GM18507 (cell line): ENCODE measurements at regions not wholly inside any gene's neighbourhood (a gene's known extent, or its start where the extent isn't known, plus 50 kb on each side); places are given as distances from the start of the nearest gene placed in this dataset.
"Not testable (repeated sequence)": the region's sequence is repeated elsewhere in the genome, so short reads cannot be mapped to it uniquely, and the experiment has no call there.

ENCODE experiments used
- DNase-seq: peaks from one replicate; pipeline ENCODE4 v3.0.0; 2011; ENCODE audit warnings: low read depth; ENCODE audit not compliant: insufficient read length; ENCODE audit errors: extremely low spot score
- FAIRE-seq: peaks from 2 replicates; lab custom pipeline; 2011; peaks lifted over from hg19 to GRCh38; lab: Jason Lieb, UNC

GRCh38 chr19:23984911-23985310 lies 70.2 kb downstream of the ZNF726 start:
- not testable (repeated sequence) for DNase-seq, FAIRE-seq

DNA sequence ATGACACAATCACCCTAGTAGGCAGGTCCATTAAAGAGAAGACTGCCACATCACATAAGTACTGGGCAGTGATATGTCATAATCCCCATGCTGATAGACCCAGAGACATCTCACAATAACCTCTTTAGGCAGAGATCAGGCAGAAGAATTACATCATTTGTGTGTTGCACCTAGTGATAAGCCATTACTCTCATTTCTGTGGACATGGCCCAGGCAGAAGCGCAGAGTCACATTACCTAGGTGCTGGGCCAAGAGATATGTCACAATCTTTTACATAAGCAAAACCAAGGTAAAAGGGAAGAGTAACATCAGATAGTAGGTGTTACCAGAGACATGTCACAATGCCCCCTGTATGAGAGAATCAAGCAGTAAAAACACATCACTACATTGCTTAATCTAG lies 71.9 kb downstream of the ZNF726 start:
- DNase-seq (no peak), FAIRE-seq (no peak)

DNA sequence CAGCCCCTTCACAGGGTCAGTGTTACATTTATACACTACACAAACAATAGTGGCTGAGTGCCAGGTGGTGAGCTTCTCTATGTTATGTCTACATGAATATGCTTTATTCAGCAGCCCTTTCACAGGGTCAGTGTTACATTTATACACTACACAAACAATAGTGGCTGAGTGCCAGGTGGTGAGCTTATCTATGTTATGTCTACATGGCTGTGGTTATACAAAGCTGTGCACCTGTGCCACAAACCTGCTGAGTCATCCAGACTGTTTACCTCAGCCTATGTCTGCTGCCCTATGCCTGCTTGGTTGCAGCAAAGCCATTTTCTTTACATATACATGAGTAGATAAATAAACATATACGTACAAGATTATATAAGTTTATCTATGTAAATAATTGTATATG lies 76.5 kb downstream of the ZNF726 start:
- FAIRE-seq (no peak), DNase-seq (no peak)

GRCh38 chr19:23992348-23992747 lies 77.7 kb downstream of the ZNF726 start:
- FAIRE-seq = no peak

GRCh38 chr19:23993440-23993839 lies 78.8 kb downstream of the ZNF726 start:
- DNase-seq (no peak), FAIRE-seq (no peak)

More at GRCh38 chr19:23992348-23992747, 77.7 kb downstream of the ZNF726 start:
- DNase-seq = no peak

DNA sequence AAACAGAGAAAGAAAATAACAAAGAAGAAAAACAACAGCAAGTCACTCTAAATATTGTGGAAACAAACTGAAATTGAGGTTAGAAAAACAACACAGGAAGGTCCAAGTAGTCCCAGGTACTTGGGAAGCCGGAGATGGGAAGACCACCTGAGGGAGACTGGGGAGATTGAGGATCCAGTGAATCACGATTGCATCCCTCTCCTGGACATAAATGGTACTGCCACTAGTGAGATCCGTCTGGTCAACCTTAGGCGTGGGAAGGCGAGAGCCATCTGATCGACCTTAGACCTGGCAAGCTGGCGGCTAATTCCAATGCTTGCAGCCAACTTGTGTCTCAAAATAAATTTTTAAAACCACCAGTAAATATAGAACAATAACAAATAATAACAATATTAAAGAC lies 81.9 kb downstream of the ZNF726 start:
- DNase-seq (no peak), FAIRE-seq (no peak)

GRCh38 chr19:23998568-23998967 lies 83.9 kb downstream of the ZNF726 start:
- DNase-seq (no peak), FAIRE-seq (no peak)

DNA sequence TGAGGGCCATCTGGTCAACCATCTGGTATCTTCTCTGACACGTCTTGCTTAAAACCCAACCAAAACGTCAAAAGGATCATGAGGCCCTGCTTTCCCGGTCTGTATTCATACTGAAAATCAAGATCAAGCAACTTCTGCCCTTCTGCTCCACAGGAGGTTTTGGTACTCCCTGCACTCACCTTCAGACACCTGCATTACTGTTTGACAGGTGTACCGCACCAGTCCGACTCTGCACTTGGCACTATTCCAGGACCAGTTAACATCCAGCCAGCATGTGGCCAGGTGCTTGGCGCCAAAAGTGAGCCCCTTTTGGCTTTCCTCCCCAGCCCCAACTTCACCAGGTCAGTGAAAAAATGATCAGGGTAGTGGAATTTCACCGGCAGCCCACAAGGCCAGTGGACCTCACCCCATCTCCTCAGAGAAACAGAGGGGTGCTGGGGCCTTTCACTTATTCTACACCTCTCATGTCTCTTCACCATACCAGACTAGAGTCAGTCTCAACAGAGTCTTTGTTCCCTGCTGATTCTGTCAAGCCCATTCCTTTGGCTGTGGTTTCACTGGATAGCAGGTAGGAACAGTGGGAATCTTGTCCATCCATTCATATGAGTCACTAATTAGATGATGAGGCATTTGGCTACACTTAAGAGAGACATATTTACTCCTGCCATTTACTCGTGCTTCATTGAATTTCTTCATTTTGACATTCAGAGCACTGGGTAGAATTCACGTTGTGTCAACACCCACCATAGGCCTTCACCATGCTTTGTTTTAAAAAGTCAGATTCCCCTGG lies 85.3 kb downstream of the ZNF726 start:
- DNase-seq (no peak), FAIRE-seq (no peak)

- DNase-seq = no peak
- no peak for FAIRE-seq
Observed at GRCh38 chr19:24000656-24001055, 86.0 kb downstream of the ZNF726 start.

GRCh38 chr19:24002256-24002945 lies 84.6 kb upstream of the ZNF254 start:
- DNase-seq = no peak
- FAIRE-seq = no peak

DNA sequence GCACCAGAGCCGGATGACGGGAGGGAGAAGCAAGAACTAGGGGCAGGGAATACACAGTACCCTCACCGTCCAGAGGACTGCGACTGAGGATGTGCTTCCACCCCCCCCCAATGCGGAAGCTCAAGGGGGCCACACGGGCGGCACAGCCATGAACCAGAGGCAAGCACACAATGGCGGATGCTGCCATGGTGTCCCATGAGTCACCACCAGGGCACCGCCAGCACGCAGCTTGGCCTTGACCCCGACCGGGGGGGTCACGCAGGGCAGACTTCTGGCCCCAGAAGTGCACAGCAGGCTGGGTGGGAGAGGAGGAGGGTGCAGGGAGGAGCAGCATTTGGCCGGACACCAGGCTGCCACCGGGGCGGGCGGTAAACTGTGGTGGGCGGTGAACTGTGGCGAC lies 83.5 kb upstream of the ZNF254 start:
- no peak for DNase-seq
- no peak for FAIRE-seq

- FAIRE-seq (no peak), DNase-seq (no peak)
Observed at GRCh38 chr19:24004166-24004565, 82.8 kb upstream of the ZNF254 start.

GRCh38 chr19:24029941-24030636 lies 56.9 kb upstream of the ZNF254 start:
- DNase-seq = no peak
- no peak for FAIRE-seq

DNA sequence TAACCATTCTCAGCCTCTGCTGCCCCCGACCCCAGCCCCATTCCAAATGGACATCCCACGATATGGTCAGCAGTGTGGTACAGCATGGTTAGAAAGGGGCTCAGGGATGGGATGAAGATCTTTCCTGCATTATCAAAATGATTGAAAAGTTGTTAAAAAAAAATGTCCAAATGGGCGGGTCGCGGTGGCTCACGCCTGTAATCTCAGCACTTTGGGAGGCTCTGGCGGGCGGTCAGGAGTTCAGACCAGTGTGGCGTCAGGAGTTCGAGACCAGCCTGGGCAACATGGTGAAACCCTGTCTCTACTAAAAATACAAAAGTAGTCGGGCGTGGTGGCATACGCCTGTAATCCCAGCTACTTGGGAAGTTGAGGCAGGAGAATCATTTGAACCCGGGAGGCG lies 54.3 kb upstream of the ZNF254 start:
- no peak for FAIRE-seq
- no peak for DNase-seq

- DNase-seq (peak; percentile 74), FAIRE-seq (peak; percentile 83)
Observed at GRCh38 chr19:24033301-24033962, 53.6 kb upstream of the ZNF254 start.

- FAIRE-seq = no peak
- DNase-seq = no peak
Observed at GRCh38 chr19:24033963-24034342, 53.0 kb upstream of the ZNF254 start.

DNA sequence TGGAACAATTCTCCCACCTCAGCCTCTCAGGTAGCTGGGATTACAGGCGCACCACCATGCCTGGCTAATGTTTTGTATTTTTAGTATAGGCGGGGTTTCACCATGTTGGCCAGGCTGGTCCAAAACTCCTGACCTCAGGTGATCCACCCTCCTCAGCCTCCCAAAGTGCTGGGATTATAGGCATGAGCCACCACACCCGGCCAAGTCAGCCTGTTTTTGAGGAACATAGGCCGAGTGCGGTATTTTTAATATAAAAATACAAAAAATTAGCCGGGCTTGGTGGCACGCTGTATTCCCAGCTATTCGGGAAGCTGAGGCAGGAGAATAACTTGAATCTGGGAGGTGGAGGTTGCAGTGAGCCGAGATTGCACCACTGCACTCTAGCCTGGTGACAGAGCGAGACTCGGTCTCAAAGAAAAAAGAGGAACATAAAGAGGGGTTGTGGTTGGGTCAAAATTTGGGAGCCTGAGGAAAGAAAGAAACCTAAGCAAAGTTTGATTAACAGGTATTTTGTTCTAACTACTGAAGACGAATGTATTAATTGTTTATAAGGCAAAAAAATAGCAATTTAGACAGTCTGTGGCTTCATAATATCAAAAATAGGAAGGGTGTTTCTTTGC lies 51.6 kb upstream of the ZNF254 start:
- DNase-seq, FAIRE-seq: not testable (repeated sequence)
